Activated CD4-positive, alpha-beta T cell treated with anti-CD3 and anti-CD28 coated beads for 36 hours (primary cell): ENCODE measurements at regions not wholly inside any gene's neighbourhood (a gene's known extent, or its start where the extent isn't known, plus 50 kb on each side); places are given as distances from the start of the nearest gene placed in this dataset.
A peak's percentile ranks its signal among the peaks of the same experiment; 100 is the strongest.

ENCODE experiments used
- ATAC-seq: fragments of 200-7000 bp; cut with Tn5 transposase; one replicate; pipeline ENCODE4 v1.10.0; 2021; ENCODE audit warnings: mild to moderate bottlenecking, moderate library complexity
- CTCF ChIA-PET: fragments of 350-600 bp; sonication (Branson Sonifier 250); formaldehyde crosslinking; loops from one replicate; lab custom pipeline; 2021; ENCODE audit warnings: antibody characterized with exemption; lab: Charles Lee
- POLR2A ChIA-PET: fragments of 350-600 bp; sonication (Branson Sonifier 250); formaldehyde crosslinking; loops from one replicate; lab custom pipeline; 2021; ENCODE audit warnings: antibody characterized with exemption, inconsistent platforms; lab: Charles Lee
- DNase-seq: peaks from one replicate; pipeline ENCODE4 v3.0.0-alpha.2; 2020
- H3K27ac Mint-ChIP-seq: one replicate; pipeline ENCODE4 v1.8.0; 2021; ENCODE audit warnings: mixed read lengths
- H3K27me3 Mint-ChIP-seq: one replicate; pipeline ENCODE4 v1.8.0; 2021; ENCODE audit warnings: mixed read lengths
- H3K36me3 Mint-ChIP-seq: one replicate; pipeline ENCODE4 v1.8.0; 2021; ENCODE audit warnings: low read depth, mixed read lengths
- H3K4me1 Mint-ChIP-seq: one replicate; pipeline ENCODE4 v1.8.0; 2021; ENCODE audit warnings: mixed read lengths
- H3K4me3 Mint-ChIP-seq: one replicate; pipeline ENCODE4 v1.8.0; 2021; ENCODE audit warnings: mild to moderate bottlenecking, moderate library complexity, mixed read lengths
- H3K9me3 Mint-ChIP-seq: one replicate; pipeline ENCODE4 v1.8.0; 2021; ENCODE audit warnings: low read depth, mixed read lengths
- intact Hi-C, 2 experiments: fragments of 100-400 bp; cut with DNase I in 1 of 2; cut with micrococcal nuclease in 1 of 2; formaldehyde crosslinking; loops; one replicate each; pipeline versions ENCODE4 v1.14.2 to v1.15.1; 2022 to 2024; cut with DNase I, micrococcal nuclease

- Mint-ChIP-seq H3K27ac (no peak overlapping the region), H3K27me3 (peaks cover 9% of the 10 kb centered on the region), H3K4me3 (no peak overlapping the region), H3K9me3 (no peaks in the 10 kb centered on the region), H3K4me1 (peaks cover 5% of the 10 kb centered on the region), H3K36me3 (no peaks in the 10 kb centered on the region)
- ATAC-seq: no peak
- ChIA-PET CTCF (interaction anchor here (0.6 kb wide), 1 partner anchor 379 kb away, joined by 3 read pairs; no protein-coding TSS in a partner anchor), POLR2A (no interaction called here)
- DNase-seq: no peak
- intact Hi-C loops: no loop called here
Observed at GRCh38 chr11:134579724-134580609, 167.9 kb upstream of the B3GAT1 start.

DNA sequence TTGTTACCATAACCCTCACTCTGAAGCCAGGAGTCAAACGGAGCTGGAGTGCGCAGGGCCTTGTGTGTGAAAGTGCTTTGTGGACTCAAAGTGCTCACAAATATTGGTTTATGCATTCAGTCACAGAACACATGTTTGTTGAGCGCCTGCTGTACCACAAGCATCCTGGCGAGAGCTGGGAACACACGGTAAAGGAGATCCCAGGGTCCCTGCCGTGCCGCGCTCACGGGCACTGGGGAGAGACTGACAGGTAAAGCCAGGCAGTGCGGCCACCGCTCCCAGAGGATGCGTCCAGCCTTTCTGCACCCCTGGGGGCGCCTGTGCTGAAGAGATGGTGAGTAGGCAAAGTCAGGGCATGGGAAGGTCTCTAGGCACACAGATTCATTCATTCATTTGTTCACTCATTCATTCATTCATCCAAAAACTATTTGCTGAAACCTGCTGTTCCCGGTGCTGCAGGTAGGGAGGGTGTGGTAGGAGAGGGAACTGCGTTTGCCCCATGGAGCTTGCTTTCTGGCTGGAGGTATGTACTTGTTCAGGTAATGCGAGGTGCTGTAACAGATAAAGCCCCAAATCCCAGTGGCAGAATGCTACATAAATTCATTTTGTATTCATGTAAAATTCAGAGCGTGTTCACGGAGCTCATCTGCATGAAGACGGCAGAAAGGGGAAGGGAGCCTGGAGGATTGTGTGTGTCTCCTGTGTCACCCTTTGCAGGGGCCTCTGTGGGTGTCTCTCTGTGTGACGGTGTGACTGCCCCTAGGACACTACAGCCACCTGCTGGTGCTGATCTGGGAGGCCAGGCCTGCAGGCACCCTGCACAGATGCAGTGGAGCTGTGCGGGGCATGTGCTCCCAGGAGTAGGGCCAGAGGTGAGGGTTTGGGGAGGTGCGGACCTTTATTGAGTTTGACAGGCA lies 167.0 kb upstream of the B3GAT1 start:
- H3K27ac Mint-ChIP-seq: no peak overlapping the region
- H3K4me3 Mint-ChIP-seq: no peak overlapping the region
- ATAC-seq (no peak), DNase-seq (peak; percentile 26)
- ChIA-PET CTCF (interaction anchor here (1.0 kb wide), 1 partner anchor 13 kb away, joined by 3 read pairs; no protein-coding TSS in a partner anchor), POLR2A (no interaction called here)
- H3K9me3 Mint-ChIP-seq: no peaks in the 10 kb centered on the region
- intact Hi-C loops: no loop called here
- H3K4me1 Mint-ChIP-seq: peaks cover 5% of the 10 kb centered on the region
- H3K36me3 Mint-ChIP-seq: no peaks in the 10 kb centered on the region
- H3K27me3 Mint-ChIP-seq: peaks cover 9% of the 10 kb centered on the region

GRCh38 chr11:134577751-134578395 lies 165.8 kb upstream of the B3GAT1 start:
- intact Hi-C loops: no loop called here
- DNase-seq (no peak), ATAC-seq (no peak)
- H3K9me3 Mint-ChIP-seq: no peaks in the 10 kb centered on the region
- no peaks in the 10 kb centered on the region for H3K36me3 Mint-ChIP-seq
- no peaks in the 10 kb centered on the region for H3K4me1 Mint-ChIP-seq
- peaks cover 7% of the 10 kb centered on the region for H3K27me3 Mint-ChIP-seq
- CTCF ChIA-PET: no interaction called here
- POLR2A ChIA-PET: no interaction called here
- H3K27ac Mint-ChIP-seq: no peak overlapping the region
- H3K4me3 Mint-ChIP-seq: no peak overlapping the region

- POLR2A ChIA-PET: no interaction called here
- Mint-ChIP-seq H3K4me3 (no peak overlapping the region), H3K4me1 (no peaks in the 10 kb centered on the region), H3K27me3 (peaks cover 7% of the 10 kb centered on the region), H3K36me3 (no peaks in the 10 kb centered on the region), H3K9me3 (no peaks in the 10 kb centered on the region), H3K27ac (no peak overlapping the region)
- intact Hi-C loops: no loop called here
- ATAC-seq: no peak
- CTCF ChIA-PET: no interaction called here
- no peak for DNase-seq
Observed at GRCh38 chr11:134576721-134577171, 164.7 kb upstream of the B3GAT1 start.

GRCh38 chr11:134576286-134576685 lies 164.2 kb upstream of the B3GAT1 start:
- intact Hi-C loops: no loop called here
- H3K4me3 Mint-ChIP-seq: no peak overlapping the region
- CTCF ChIA-PET: no interaction called here
- H3K36me3 Mint-ChIP-seq: no peaks in the 10 kb centered on the region
- no peak overlapping the region for H3K27ac Mint-ChIP-seq
- peaks cover 7% of the 10 kb centered on the region for H3K27me3 Mint-ChIP-seq
- H3K9me3 Mint-ChIP-seq: no peaks in the 10 kb centered on the region
- DNase-seq: no peak
- no peak for ATAC-seq
- H3K4me1 Mint-ChIP-seq: no peaks in the 10 kb centered on the region
- POLR2A ChIA-PET: no interaction called here

- Mint-ChIP-seq H3K4me1 (no peaks in the 10 kb centered on the region), H3K36me3 (no peaks in the 10 kb centered on the region), H3K27me3 (peaks cover 7% of the 10 kb centered on the region), H3K27ac (no peak overlapping the region), H3K4me3 (no peak overlapping the region), H3K9me3 (no peaks in the 10 kb centered on the region)
- intact Hi-C loops: no loop called here
- CTCF ChIA-PET: no interaction called here
- ATAC-seq (no peak), DNase-seq (no peak)
- POLR2A ChIA-PET: no interaction called here
Observed at GRCh38 chr11:134575504-134576230, 163.6 kb upstream of the B3GAT1 start.

DNA sequence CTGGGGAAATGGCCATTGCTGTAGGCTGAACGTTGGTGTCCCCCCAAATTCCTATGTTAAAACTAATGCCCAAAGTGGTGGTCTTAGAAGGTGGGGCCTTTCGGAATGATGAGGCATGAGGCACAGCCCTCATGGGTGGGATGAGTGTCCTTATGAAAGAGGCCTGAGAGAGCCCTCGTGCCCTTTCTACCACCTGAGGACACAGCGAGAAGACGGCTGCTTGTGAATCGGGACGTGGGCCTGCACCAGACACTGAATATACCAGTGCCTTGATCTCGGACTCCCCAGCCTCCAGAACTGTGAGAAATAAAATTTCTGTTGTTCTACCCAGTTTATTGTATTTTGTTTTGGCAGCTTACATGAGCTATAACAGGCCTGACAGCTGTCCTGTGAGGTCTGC lies 162.9 kb upstream of the B3GAT1 start:
- Mint-ChIP-seq H3K27me3 (peaks cover 8% of the 10 kb centered on the region), H3K4me3 (no peak overlapping the region), H3K36me3 (no peaks in the 10 kb centered on the region), H3K27ac (no peak overlapping the region), H3K4me1 (no peaks in the 10 kb centered on the region), H3K9me3 (no peaks in the 10 kb centered on the region)
- DNase-seq (no peak), ATAC-seq (no peak)
- CTCF ChIA-PET: interaction anchor here (0.5 kb wide), 1 partner anchor 295 kb away, joined by 3 read pairs; no protein-coding TSS in a partner anchor
- intact Hi-C loops: no loop called here
- POLR2A ChIA-PET: no interaction called here

- ATAC-seq: no peak
- Mint-ChIP-seq H3K36me3 (no peaks in the 10 kb centered on the region), H3K4me1 (no peaks in the 10 kb centered on the region), H3K27ac (no peak overlapping the region), H3K4me3 (no peak overlapping the region), H3K27me3 (peaks cover 9% of the 10 kb centered on the region), H3K9me3 (no peaks in the 10 kb centered on the region)
- ChIA-PET POLR2A (no interaction called here), CTCF (interaction anchor here (0.5 kb wide), 1 partner anchor 295 kb away, joined by 3 read pairs; no protein-coding TSS in a partner anchor)
- no peak for DNase-seq
- intact Hi-C loops: no loop called here
Observed at GRCh38 chr11:134574425-134574824, 162.4 kb upstream of the B3GAT1 start.

DNA sequence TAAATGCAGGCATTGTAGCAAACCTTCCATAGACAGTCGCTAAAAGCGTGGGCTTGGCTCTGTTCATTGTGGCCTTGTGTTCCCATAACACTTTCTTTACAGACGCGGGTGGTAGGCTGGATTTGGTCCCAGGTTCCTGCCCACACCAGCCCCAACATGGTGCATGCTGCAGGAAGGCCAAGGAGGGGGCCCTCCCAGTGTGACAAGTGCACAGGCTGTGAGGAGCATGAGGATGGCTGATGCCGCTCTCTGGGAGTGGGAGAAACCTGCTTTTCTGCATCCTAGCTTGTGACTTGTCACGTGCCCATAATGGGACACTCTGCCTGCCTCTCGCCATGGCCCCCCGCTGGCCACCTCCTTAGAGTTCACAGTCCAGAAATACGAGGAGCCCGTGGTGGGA lies 161.8 kb upstream of the B3GAT1 start:
- no peak overlapping the region for H3K27ac Mint-ChIP-seq
- H3K9me3 Mint-ChIP-seq: no peaks in the 10 kb centered on the region
- DNase-seq (no peak), ATAC-seq (no peak)
- no peaks in the 10 kb centered on the region for H3K36me3 Mint-ChIP-seq
- no peak overlapping the region for H3K4me3 Mint-ChIP-seq
- peaks cover 11% of the 10 kb centered on the region for H3K27me3 Mint-ChIP-seq
- ChIA-PET CTCF (no interaction called here), POLR2A (no interaction called here)
- no peaks in the 10 kb centered on the region for H3K4me1 Mint-ChIP-seq
- intact Hi-C loops: no loop called here

- ChIA-PET CTCF (no interaction called here), POLR2A (no interaction called here)
- no peaks in the 10 kb centered on the region for H3K9me3 Mint-ChIP-seq
- H3K4me3 Mint-ChIP-seq: no peak overlapping the region
- intact Hi-C loops: no loop called here
- peaks cover 11% of the 10 kb centered on the region for H3K27me3 Mint-ChIP-seq
- no peak for ATAC-seq
- no peaks in the 10 kb centered on the region for H3K4me1 Mint-ChIP-seq
- H3K36me3 Mint-ChIP-seq: no peaks in the 10 kb centered on the region
- DNase-seq: no peak
- H3K27ac Mint-ChIP-seq: no peak overlapping the region
Observed at GRCh38 chr11:134572741-134573675, 161.0 kb upstream of the B3GAT1 start.
